ENCODE measurements at regions not wholly inside any gene's neighbourhood (a gene's known extent, or its start where the extent isn't known, plus 50 kb on each side); places are given as distances from the start of the nearest gene placed in this dataset.

DNA sequence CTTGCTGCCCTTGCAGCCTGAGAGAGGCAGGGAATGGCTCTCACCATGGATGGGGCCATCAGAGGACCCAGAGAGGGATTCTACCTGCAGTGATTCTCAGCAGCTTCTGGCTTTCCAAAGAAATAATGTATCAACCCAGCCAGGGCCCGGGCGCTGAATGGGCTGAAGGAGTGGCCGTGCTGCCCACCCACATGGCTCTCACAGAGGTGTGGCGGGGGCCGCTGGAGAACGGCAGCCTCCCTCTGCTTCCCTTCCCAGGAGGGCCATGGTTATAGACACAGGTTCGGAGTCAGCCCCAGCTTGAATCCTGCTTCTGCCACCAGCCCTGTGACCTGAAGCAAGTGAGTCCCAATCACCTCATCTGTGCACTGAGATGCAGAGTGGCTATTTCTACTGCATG is 82.7 kb downstream of the THAP12 start:
- Histone ChIP-seq H3K36me3 (no peaks in the 10 kb centered on the region), H3K27me3 (no peaks in the 10 kb centered on the region), H3K27ac (no peak overlapping the region), H3K4me3 (no peak overlapping the region), H3K9me3 (no peaks in the 10 kb centered on the region), H3K4me1 (no peaks in the 10 kb centered on the region)
- no peak for DNase-seq
- TF ChIP-seq POLR2A (IDR thresholded peaks at IDR 0.05) (no peak), CTCF (IDR thresholded peaks at IDR 0.05) (no peak)
- intact Hi-C loops (cut with DNase I; ENCODE audit: low total_unique reads), result no loop called here

DNA sequence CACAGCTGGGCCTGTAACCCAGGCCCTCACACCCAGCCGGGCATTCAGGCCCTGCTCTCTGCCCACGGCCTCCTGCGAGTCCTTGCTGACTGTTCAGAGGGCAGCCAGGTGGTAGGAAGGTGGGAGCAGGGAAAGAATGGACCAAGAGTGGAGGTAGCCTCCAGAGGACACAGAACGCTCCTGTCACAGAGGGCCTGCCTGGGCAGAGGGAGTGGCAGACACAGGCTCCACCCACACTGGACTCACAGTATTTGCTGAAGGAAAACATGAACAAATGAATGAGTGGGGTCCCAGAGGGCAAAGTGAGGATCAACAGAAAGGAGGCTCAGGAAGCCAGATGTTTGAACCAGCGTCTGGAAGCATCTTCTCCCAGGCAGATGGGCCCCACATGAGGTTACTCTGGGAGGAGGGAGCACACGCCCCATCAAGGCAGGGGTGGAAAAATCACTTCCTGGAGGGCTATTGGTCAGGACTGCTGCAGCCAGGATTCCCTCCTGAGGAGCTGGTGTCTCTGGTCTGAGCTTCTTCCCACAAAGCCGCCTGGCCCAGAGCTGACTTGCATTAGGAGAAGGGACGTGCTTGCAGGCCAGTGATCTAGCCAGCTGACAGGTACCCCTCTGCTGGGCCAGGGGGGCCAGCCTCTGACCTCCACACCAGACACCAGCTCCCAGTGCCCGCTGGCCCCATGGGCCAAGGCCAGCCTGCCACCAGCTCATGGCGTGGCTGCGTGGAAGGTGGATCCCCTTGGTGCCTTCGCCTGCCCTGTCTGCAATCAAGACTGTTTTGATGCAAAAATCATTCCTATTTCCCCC is 84.0 kb downstream of the THAP12 start:
- TF ChIP-seq CTCF (IDR thresholded peaks at IDR 0.05), result no peak
- DNase-seq, result no peak
- Histone ChIP-seq H3K27ac (no peak overlapping the region), H3K4me1 (no peaks in the 10 kb centered on the region), H3K27me3 (no peaks in the 10 kb centered on the region), H3K36me3 (no peaks in the 10 kb centered on the region), H3K9me3 (no peaks in the 10 kb centered on the region), H3K4me3 (no peak overlapping the region)
- intact Hi-C loops (cut with DNase I; ENCODE audit: low total_unique reads), result no loop called here

DNA sequence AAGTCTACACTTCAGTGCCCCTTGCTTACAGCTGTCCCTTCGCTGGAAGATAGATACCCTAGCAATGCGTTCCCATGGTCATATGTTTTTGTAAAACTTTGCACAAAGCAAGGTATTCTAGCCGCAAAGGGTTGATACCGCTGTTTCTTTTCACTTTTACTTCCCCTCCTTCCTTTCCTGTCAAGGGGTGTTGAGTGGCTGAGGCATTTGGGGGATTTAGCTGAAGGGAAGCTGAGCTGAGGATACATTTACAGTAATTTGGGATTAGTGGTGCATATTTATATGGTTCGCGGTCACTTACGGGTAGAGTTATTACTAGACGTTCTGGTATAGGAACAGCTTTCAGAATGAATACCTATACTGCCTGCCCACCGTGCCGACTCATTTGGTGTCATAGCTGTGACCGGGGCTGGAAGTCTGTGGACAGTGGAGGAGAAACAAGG is 86.9 kb upstream of the WNT11 start:
- no peak for DNase-seq
- Histone ChIP-seq H3K36me3 (no peaks in the 10 kb centered on the region), H3K9me3 (no peaks in the 10 kb centered on the region), H3K4me1 (no peaks in the 10 kb centered on the region), H3K27ac (no peak overlapping the region), H3K27me3 (no peaks in the 10 kb centered on the region), H3K4me3 (no peak overlapping the region)
- intact Hi-C loops (cut with DNase I; ENCODE audit: low total_unique reads), result no loop called here
- TF ChIP-seq POLR2A (IDR thresholded peaks at IDR 0.05) (no peak), CTCF (IDR thresholded peaks at IDR 0.05) (no peak)

DNA sequence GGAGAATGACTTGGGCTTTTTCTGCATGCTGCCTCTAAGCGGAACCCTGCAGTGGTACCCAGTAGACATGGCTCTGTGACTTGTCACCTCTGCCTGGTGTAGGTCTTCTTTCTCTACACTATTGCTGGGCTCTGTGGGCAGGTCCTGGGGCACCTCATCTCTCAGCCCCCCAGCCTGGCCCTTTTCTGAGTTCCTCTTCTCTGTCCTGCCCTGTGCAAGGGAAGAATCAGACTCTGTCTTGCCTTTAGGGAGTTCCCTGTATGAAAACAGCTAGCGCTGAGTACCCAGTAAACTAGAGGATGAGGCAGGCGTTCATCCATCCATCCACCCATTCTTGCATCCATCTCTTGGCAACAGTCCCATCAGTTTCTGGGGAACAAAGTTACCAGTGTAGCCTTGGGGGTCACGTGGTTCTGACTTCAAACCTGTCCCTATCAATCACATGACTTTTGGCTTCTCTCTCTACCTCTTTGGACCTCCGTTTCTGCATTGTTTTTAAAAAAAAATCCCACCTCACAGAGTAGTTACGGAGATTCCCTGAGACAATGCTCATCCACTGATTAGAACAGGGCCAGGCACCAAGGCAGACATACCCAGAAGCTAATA is 86.4 kb upstream of the WNT11 start:
- Histone ChIP-seq H3K9me3 (no peaks in the 10 kb centered on the region), H3K4me1 (no peaks in the 10 kb centered on the region), H3K27me3 (no peaks in the 10 kb centered on the region), H3K36me3 (no peaks in the 10 kb centered on the region), H3K27ac (no peak overlapping the region), H3K4me3 (no peak overlapping the region)
- intact Hi-C loops (cut with DNase I; ENCODE audit: low total_unique reads), result no loop called here
- TF ChIP-seq POLR2A (IDR thresholded peaks at IDR 0.05), result no peak
- TF ChIP-seq CTCF (IDR thresholded peaks at IDR 0.05), result no peak
- no peak for DNase-seq
